GM18498 (cell line): ENCODE measurements at regions not wholly inside any gene's neighbourhood (a gene's known extent, or its start where the extent isn't known, plus 50 kb on each side); places are given as distances from the start of the nearest gene placed in this dataset.
"Not testable (repeated sequence)": the region's sequence is repeated elsewhere in the genome, so short reads cannot be mapped to it uniquely, and the experiment has no call there.

Experiments
- ATAC-seq: cut with Tn5 transposase; IDR thresholded peaks from one replicate; pipeline ENCODE4 v1.9.1; 2021; ENCODE audit warnings: mild to moderate bottlenecking, moderate library complexity; ENCODE audit not compliant: unreplicated experiment

GRCh38 chr6:166846446-166847142 is 109.8 kb downstream of the RNASET2 start:
- not testable (repeated sequence) for ATAC-seq

- ATAC-seq: no peak
Observed at GRCh38 chr6:166842607-166843006, 113.7 kb downstream of the RNASET2 start.

- ATAC-seq: no peak
Observed at GRCh38 chr6:166841216-166841615, 115.1 kb downstream of the RNASET2 start.

GRCh38 chr6:166839569-166839968 is 116.8 kb downstream of the RNASET2 start:
- ATAC-seq: no peak

- ATAC-seq: no peak
Observed at GRCh38 chr6:166838987-166839386, 117.4 kb downstream of the RNASET2 start.

GRCh38 chr6:166836785-166837718 is 119.3 kb downstream of the RNASET2 start:
- ATAC-seq: no peak

- no peak for ATAC-seq
Observed at GRCh38 chr6:166834049-166834448, 122.3 kb downstream of the RNASET2 start.

- peak; percentile 26 for ATAC-seq
Observed at GRCh38 chr6:166830891-166831363, 125.4 kb downstream of the RNASET2 start.

- ATAC-seq: peak; percentile 93
Observed at GRCh38 chr6:166830185-166830890, 126.0 kb downstream of the RNASET2 start.

GRCh38 chr6:166826264-166826663 is 130.1 kb downstream of the RNASET2 start:
- no peak for ATAC-seq

GRCh38 chr6:166825553-166826145 is 130.7 kb downstream of the RNASET2 start:
- ATAC-seq: no peak

- ATAC-seq: no peak
Observed at GRCh38 chr6:166824880-166825250, 131.5 kb downstream of the RNASET2 start.

GRCh38 chr6:166824146-166824879 is 132.0 kb downstream of the RNASET2 start:
- ATAC-seq: no peak

- ATAC-seq: no peak
Observed at GRCh38 chr6:166822609-166823008, 133.7 kb downstream of the RNASET2 start.

- no peak for ATAC-seq
Observed at GRCh38 chr6:166820483-166820882, 135.9 kb downstream of the RNASET2 start.

GRCh38 chr6:166820070-166820469 is 136.3 kb downstream of the RNASET2 start:
- no peak for ATAC-seq

- no peak for ATAC-seq
Observed at GRCh38 chr6:166815629-166816028, 140.7 kb downstream of the RNASET2 start.

- ATAC-seq: no peak
Observed at GRCh38 chr6:166814390-166814789, 142.0 kb downstream of the RNASET2 start.

GRCh38 chr6:166813461-166813860 is 142.9 kb downstream of the RNASET2 start:
- ATAC-seq: no peak

GRCh38 chr6:166810864-166811263 is 145.5 kb downstream of the RNASET2 start:
- ATAC-seq: no peak
